Left forelimb (tissue), 1 donor: ENCODE measurements at regions not wholly inside any gene's neighbourhood (a gene's known extent, or its start where the extent isn't known, plus 50 kb on each side); places are given as distances from the start of the nearest gene placed in this dataset.
A peak's percentile ranks its signal among the peaks of the same experiment; 100 is the strongest.
"Not testable (repeated sequence)": the region's sequence is repeated elsewhere in the genome, so short reads cannot be mapped to it uniquely, and the experiment has no call there.

Source experiments
- DNase-seq: peaks from one replicate; pipeline ENCODE4 v3.0.0-alpha.2; 2018; ENCODE audit warnings: low spot score

DNA sequence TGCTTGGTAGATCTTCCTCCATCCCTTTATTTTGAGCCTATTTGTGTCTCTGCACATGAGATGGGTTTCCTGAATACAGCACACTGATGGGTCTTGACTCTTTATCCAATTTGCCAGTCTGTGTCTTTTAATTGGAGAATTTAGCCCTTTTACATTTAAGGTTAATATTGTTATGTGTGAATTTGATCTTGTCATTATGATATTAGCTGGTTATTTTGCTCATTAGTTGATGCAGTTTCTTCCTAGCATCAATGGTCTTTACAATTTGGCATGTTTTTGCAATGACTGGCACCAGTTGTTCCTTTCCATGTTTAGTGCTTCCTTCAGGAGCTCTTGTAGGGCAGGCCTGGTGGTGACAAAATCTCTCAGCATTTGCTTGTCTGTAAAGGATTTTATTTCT lies 72.4 kb downstream of the HNRNPD start:
- DNase-seq: not testable (repeated sequence)

DNA sequence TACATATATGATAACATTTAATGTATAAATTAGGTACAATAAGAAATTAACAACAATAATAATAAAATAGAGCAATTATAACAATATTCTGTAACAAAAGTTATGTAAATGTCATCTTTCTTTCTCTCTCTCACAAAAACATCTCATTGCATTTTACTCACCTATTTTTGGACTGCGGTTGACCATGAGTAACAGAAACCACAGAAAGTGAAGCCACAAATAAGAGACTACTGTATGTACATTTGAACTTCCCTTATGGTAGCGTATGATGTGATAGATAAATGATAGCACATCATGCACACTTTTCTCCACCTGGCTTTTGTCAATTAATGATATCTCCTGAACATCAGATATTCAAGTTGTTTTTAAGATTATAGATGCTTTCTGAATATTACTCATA lies 80.5 kb downstream of the HNRNPD start:
- no peak for DNase-seq

DNA sequence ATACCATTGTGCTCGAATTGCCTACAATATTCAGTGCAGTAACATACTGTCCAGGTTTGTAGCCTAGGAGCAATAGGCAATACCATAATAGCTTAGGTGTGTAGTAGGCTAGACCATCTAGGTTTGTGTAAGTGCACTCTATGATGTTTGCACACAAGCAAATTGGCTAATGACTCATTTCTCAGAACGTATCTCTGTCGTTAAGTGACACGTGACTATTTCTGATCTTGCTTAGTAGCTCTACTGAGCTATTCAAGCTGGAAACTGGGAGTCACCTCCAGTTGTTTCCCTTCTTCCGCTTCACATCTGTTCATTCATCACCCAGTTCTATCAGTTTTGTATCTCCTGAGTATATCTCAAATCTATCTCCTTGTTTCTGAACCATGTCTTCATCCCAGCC lies 86.1 kb downstream of the HNRNPD start:
- no peak for DNase-seq

DNA sequence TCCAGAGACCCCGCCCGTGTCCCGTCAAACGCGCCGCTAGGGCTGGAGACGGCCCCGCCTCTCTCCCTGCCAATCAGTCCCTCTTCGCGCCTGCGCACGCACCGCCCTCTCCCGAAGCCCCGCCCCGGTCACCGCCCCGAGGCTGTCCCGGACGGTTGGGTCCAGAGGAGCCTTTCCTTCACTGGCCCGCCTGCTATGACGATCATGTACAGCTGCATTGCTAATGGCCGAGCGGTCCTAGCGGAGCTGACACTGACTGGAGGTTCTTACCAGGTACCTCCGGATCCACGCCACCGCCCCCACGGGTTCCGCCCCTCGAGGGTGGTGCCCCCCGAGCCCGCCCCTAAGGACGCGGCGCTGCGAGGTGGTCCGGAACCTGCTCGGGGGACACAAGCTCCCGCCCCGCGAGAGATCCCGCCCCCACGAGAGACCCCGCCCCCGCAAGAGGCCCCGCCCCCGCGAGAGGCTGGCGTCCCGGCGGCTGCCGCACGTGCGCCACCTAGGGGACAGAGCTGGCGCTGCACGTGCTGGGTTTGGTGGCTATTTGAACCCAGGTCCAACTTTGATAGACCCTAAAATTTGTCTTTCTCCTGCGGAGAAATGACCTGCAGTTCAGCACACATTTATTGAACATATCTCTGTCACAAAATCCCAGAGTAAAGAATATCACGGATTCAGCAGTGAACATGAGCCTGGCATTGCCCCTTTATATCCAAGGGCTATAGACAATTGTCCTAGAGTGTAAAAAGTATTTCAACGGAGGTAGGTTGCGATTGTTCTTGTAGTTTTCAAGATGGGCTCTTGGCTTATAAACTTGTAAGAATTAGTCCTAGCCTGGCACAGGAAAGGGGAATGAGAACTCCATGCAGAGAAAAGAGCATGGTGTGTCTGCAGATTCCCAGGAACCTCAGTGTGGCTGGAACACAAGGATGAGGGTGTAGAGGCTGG lies 88.7 kb downstream of the HNRNPD start:
- peak; percentile 99 for DNase-seq

DNA sequence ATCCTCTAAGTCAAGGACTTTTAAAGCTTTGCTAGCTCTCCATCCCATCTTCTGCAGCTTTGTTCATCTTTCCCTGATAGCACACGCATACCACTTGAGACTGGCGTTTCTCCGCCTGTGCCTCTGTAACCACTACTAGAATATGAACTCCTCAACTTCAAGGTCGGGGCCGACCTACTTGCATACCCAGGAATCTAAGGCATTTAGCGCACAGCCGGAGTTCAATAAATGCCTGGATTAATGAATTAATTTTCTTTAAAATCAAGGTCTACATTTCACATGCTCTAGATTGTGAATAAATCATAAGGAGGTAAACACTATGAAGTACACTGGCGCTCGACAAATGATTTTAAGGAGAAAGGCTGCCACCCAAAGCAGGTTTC lies 89.3 kb downstream of the HNRNPD start:
- no peak for DNase-seq

DNA sequence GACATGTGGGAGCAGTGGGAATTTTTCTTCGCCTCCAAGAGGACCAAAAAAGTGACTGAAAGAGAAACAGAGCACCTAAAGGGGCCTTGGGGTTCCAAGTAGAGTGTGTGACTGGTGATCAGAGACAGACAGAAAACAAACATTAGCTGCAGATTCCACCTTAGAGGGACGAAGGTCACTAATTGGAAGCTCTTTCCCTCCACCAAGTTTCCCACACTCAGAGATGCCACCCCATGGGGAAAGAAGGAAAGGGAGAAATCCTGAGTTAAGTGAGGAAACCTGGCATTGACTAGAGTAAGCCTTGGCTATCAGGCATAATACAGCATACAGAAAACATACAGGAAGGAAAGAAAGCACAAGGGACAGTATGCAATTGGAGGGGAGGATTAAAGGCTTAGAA lies 90.9 kb downstream of the HNRNPD start:
- no peak for DNase-seq

DNA sequence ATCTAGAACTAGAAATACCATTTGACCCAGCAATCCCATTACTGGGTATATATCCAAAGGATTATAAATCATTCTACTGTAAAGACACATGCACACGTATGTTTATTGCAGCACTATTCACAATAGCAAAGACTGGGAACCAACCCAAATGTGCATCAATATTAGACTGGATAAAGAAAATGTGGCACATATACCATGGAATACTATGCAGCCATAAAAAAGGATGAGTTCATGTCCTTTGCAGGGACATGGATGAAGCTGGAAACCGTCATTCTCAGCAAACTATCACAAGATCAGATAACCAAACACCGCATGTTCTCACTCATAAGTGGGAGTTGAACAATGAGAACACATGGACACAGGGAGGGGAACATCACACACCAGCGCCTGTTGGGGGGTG lies 94.2 kb downstream of the HNRNPD start:
- not testable (repeated sequence) for DNase-seq

DNA sequence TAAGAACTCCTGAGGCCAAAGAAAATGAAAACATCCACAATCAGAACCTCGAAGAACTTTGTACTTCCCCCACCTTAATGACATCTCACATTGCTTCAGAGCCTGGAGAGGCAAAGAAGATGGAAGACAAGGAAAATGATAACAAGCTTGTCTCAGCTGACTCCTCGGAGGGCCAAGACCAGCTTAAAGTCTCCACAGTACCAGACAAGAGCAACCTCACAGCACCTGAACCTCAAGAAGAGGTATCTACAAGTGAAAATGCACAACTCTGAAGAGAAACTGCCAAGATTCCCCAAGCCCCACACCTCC lies 97.5 kb downstream of the HNRNPD start:
- DNase-seq: no peak

DNA sequence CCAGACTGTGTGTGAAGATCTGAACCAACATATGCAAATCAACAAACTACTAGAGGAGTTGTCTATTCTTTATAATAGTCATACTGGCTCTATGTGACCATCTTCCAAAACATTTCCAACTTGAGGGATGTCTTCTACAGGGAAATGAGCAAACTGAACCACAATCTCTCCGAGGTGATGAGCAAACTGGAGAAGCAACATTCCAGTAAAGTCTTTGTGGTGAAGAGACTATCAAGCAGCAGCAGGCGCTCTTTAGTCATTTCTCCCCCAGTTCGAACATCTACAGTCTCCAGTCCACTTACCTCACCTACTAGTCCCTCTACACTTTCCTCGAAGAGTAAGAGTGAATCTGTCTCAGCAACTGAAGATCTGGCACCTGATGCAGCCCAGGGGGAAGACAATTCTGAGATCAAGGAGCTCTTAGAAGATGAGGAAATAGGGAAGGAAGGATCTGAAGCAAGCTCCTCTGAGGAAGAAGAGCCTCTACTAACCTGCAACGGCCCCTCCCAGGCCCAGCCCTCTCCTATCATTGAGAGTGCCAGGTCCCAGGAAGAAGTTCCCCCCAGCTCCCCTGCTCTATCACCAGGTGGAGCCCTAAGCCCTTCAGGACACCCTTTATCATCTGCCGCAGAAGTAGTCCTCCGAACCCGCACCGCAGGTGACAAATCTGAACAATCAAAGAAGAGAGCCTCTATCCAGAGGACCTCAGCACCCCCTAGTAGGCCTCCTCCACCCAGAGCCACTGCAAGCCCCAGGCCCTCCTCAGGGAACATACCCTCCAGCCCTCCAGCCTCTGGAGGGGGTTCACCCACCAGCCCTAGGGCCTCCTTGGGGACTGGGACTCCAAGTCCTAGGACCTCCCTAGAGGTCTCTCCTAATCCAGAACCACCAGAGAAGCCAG lies 98.1 kb downstream of the HNRNPD start:
- no peak for DNase-seq

DNA sequence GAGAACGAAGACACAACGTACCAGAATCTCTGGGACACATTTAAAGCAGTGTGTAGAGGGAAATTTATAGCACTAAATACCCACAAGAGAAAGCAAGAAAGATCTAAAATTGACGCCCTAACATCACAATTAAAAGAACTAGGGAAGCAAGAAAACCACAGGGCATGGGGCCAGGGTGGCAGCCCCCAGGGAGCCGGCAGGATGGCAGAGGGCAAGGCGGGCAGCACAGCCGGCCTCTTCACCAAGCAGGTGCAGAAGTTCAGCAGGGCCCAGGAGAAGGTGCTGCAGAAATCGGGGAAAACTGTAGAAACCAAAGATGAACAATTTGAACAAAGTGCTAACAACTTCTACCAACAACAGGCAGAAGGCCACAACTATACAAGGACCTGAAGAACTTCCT lies 99.1 kb downstream of the HNRNPD start:
- DNase-seq: not testable (repeated sequence)

DNA sequence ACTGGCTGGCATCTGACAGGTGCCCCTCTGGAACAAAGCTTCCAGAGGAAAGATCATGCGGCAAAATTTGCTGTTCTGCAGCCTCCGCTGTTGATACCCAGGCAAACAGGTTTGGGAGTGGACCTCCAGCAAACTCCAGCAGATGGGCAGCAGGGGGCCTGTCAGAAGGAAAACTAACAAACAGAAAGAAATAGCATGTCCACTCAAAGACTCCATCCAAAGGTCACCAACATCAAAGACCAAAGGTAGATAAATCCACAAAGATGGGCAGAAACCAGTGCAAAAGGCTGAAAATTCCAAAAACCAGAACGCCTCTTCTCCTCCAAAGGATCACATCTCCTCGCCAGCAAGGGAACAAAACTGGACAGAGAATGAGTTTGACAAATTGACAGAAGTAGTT lies 101.3 kb downstream of the HNRNPD start:
- not testable (repeated sequence) for DNase-seq

DNA sequence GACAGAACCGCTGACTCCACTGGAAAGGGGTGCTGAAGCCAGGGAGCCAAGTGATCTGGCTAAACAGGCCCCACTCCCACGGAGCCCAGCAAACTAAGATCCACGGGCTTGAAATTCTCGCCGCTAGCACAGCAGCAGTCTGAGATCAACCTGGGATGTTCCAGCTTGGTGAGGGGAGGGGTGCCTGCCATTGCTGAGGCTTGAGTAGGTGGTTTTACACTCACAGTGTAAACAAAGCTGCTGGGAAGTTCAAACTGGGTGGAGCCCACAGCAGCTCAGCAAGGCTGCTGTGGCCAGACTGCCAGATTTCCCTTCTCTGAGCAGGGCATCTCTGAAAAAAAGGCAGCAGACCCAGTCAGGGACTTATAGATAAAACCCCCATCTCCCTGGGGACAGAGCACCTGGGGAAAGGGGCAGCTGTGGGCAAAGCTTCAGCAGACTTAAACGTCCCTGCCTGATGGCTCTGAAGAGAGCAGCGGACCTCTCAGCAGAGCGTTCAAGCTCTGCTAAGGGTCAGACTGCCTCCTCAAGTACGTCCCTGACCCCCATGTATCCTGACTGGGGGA lies 101.8 kb downstream of the HNRNPD start:
- DNase-seq: not testable (repeated sequence)

DNA sequence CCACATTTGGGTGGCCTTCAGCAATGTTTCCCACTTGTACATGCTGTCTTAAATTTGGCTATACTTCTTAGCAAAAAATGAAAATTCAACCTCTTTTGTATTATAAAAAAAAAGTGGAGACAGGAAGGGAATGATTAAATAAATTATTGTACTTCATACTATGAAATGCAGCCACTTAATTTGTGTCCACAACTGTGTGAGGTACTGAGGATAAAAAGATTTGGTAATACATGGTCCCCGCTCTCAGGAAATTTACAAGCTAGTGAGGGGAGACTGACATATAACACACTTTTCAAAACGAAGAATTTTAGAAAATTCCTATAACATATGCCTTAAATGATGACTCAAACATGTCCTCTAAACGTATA lies 105.0 kb downstream of the HNRNPD start:
- no peak for DNase-seq

DNA sequence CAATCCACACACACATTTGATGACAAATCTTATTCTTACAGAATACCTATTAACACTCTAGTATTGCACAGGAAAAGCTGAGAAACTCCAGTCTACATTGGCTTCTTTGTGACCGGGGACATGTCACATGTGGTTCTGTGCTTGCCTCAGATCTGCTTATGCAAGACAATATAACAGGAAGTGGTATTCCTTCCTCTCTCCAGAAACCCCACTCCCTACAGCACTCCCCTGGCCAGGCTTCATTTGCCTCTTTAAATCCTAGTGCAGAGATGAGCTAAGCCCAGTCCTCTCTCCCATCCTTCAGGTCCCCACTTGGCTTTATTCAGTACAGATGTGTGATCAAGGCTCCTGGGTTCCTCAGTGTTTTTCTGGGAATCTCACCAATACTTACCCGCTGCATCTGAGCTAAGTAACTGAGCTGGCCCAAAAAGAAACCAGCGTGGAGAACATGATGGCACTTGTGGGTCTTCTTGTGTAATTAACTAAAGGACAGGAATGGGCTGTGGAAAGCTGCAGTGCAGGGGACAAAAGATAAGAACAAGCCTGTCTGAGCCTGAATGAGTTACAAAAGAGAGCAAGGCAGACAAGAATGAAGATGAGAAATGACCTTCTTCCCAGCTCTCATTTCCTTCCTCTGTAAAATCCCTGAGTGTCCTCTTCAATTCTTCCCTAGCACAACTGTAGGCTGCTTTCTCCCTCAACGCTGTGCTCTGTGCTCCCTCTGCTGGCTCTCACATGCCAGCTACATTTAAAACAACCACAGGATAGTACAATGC lies 105.6 kb downstream of the HNRNPD start:
- DNase-seq: no peak

DNA sequence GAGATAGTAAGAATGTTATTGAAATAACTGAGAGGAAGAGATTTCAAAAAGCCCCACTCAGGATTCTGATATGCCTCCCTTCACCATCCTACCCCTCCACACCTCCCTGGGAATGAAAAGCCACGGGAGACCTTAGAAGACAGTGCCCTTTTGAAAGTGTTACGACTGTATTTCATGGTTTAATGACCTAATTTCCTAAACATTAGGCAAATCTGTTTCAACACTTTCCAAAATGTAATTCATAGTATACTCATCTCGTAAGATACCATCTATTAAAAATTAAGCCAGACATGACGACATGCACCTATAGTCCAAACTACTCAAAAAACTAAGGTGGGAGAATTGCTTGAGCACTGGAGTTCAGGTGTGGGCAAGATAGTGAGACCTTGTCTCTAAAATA lies 106.3 kb downstream of the HNRNPD start:
- no peak for DNase-seq

DNA sequence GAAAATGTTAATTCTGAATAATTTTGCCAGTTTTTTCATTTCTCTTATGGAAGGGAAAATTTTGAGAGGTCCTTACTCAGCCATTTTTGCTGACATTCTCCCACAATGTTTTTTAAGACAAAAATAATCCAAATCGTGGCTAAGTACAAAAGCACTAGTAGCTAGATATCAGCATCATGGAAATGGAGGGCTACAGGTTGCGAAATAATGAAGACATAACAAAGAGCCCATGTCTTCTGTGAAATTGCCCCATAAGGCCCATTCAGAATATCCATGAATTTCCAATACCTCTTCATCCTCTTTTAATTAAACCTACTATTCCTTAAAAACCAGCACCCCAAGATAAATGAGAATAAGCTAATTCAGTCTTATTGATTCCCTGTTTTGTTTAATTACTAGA lies 107.4 kb downstream of the HNRNPD start:
- DNase-seq: no peak

DNA sequence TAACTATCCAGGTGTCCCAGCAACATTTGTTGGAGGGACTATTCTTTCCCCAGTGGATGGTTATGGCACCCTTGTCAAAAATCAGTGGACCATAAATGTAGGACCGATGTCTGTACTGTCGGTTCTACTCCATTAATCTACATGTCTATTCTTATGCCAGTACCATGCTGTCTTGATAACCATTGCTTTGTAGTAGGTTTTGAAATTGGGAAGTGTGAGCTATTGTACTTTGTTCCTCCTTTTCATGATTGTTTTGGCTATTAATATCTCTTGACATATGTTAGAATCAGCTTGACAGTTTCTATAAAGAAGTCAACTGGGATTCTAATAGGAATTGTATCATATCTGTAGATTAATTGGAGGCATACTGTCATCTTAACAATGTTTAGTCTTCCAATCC lies 112.7 kb downstream of the HNRNPD start:
- no peak for DNase-seq

DNA sequence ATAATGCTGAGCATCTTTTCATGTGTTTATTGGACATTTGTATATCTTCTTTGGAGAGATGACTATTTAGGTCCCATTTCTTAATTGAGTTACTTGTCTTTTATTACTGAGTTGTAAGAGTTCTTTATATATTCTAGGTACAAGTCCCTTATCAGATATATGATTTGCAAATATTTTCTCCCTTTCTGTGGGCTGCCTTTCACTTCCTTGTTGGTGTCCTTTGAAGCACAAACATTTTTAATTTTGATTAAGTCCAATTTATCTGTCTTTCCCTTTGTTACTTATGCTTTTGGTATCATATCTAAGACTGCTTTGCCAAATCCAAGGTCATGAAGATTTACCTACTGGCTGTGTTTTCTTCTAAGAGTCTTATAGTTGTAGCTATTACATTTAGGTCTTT lies 113.2 kb downstream of the HNRNPD start:
- no peak for DNase-seq

DNA sequence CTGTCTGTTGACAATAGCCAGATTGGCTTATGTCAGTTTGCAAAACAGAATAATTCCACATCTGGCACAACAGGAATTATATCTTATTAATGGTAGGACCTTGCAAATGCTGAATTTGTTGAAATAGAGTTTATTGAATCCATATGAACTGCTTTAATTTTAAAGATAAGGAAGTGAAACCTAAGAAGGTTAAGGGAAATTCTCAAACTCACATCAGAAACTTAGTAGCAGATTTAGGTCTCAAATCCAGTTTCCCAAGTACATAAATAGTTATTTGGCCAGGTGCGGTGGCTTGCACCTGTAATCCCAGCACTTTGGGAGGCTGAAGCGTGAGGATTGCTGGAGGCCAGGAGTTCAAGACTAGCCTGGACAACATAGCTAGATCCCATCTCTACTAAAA lies 117.1 kb downstream of the HNRNPD start:
- no peak for DNase-seq

DNA sequence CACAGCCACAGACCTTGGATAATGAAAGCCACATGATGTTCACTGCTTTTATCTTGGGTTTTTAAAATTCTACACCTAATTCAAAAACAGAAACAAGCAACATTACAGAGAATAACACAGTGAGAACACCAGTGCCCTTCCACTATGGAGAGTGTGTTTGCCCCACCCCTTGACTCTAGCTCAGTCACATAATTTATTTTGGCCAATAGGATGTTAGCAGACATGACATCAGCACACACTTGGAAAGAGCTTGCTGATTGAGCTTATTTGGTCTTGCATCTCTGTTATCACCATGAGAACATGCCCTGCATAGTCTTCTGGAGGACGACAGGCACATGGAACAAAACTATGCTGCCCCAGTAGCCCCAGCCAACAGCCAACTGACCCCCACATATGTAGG lies 118.1 kb downstream of the HNRNPD start:
- no peak for DNase-seq

DNA sequence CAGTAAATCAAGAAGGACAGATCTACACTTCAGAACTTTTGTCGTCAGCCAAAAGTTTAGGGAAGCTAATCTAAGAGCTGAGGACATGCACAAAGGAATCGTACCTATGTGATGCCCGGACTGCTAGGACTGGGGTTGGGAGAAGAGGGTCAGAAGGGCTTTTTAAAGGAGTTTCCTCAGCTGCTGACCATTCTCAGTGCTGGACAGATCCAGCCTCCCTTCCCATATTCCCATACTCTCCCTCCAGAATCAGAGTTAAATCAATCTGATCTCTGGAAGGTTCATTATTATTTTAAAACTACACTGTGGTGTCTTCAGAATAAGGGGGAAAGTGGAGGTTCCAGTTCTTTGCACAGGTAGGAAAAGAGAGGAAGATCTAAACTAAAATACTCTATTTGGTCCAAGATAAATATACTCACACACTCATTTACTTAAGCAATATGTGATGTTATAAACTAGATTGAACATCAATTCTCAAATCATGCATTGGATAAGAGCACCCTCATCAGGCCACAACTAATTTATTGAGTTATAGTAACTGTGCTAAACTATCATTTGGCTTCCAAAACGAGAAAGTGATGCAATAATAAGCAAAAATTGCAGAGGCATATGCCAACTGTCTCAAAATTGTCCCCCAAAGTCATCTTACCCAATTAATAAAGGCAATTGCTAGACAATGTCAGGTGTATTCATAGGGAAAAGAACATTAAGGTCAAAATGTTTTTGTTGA lies 124.7 kb downstream of the HNRNPD start:
- no peak for DNase-seq
